ENCODE measurements at regions not wholly inside any gene's neighbourhood (a gene's known extent, or its start where the extent isn't known, plus 50 kb on each side); places are given as distances from the start of the nearest gene placed in this dataset.

DNA sequence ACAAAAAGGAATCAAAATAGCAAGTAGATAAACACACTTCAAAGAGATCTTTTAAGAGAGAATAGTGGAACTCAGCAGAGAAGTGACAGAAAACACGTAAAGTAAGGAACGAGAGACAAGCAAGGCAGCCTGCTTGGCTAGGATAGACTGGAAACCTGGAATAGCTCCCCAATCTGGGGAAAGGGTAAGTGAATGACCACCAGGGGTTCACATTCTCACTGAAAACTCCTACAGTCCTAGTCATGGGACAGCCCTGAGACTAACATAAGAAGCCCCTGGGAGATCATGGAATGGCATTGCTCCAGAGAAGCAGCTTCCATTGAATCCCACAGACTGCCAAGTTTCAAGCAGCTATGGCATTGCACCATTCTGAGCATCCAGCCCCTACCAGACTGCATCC is 363.6 kb upstream of the ARPP21 start:
- H3K27me3 ChIP-seq (replicated peaks in 1 of 7): no peaks in the 10 kb centered on the region
- no peak overlapping the region for H3K27ac ChIP-seq
- DNase-seq: no peak
- H3K36me3 ChIP-seq: no peaks in the 10 kb centered on the region
- TF ChIP-seq POLR2AphosphoS5 (IDR thresholded peaks at IDR 0.05): no peak
- TF ChIP-seq, protein P1, sequence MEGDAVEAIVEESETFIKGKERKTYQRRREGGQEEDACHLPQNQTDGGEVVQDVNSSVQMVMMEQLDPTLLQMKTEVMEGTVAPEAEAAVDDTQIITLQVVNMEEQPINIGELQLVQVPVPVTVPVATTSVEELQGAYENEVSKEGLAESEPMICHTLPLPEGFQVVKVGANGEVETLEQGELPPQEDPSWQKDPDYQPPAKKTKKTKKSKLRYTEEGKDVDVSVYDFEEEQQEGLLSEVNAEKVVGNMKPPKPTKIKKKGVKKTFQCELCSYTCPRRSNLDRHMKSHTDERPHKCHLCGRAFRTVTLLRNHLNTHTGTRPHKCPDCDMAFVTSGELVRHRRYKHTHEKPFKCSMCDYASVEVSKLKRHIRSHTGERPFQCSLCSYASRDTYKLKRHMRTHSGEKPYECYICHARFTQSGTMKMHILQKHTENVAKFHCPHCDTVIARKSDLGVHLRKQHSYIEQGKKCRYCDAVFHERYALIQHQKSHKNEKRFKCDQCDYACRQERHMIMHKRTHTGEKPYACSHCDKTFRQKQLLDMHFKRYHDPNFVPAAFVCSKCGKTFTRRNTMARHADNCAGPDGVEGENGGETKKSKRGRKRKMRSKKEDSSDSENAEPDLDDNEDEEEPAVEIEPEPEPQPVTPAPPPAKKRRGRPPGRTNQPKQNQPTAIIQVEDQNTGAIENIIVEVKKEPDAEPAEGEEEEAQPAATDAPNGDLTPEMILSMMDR (IDR thresholded peaks at IDR 0.05 in 8 of 11, conservative IDR thresholded peaks at IDR 0.05 in 3 of 11): no peak
- H3K4me1 ChIP-seq: no peaks in the 10 kb centered on the region
- H3K4me3 ChIP-seq: no peak overlapping the region
- 80 to 96% (median 92%) methylated on average over 2 of the region's 2 CpGs for WGBS, 5 donors
- peaks cover 0 to 50% (median 34%) of the 10 kb centered on the region in 8 donors for H3K9me3 ChIP-seq
- intact Hi-C loops (cut with DNase I; ENCODE audit: low total_unique reads): no loop called here

DNA sequence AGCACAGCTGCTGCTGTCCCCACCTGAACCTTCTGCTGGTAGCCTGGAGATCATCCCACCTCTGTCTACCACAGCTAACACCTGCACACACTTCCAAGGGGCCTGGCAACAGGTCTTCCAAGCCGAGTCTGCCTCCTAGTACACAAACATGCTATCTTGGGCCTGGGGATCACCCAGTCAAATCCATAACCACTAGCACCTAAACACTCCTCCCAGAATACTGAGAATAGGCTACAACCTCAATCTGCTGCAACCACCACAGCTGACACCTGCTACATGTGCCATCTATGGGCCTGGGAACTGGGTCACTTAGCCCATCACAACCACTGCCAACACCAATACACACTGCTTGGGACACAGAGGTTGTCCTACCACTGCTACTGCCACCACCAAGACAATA is 362.8 kb upstream of the ARPP21 start:
- Histone ChIP-seq H3K27me3 (replicated peaks in 1 of 7) (no peaks in the 10 kb centered on the region), H3K4me3 (no peak overlapping the region), H3K36me3 (no peaks in the 10 kb centered on the region), H3K9me3 (peaks cover 0 to 50% (median 34%) of the 10 kb centered on the region in 8 donors), H3K4me1 (no peaks in the 10 kb centered on the region), H3K27ac (no peak overlapping the region)
- no peak for DNase-seq
- TF ChIP-seq, protein P1 (IDR thresholded peaks at IDR 0.05 in 8 of 11, conservative IDR thresholded peaks at IDR 0.05 in 3 of 11): no peak
- TF ChIP-seq POLR2A (IDR thresholded peaks at IDR 0.05) (no peak), POLR2AphosphoS5 (IDR thresholded peaks at IDR 0.05) (no peak)
- 33 to 87% (median 64%) methylated on average over 1 of the region's 1 CpG for WGBS, 5 donors
- intact Hi-C loops (cut with DNase I; ENCODE audit: low total_unique reads): no loop called here

DNA sequence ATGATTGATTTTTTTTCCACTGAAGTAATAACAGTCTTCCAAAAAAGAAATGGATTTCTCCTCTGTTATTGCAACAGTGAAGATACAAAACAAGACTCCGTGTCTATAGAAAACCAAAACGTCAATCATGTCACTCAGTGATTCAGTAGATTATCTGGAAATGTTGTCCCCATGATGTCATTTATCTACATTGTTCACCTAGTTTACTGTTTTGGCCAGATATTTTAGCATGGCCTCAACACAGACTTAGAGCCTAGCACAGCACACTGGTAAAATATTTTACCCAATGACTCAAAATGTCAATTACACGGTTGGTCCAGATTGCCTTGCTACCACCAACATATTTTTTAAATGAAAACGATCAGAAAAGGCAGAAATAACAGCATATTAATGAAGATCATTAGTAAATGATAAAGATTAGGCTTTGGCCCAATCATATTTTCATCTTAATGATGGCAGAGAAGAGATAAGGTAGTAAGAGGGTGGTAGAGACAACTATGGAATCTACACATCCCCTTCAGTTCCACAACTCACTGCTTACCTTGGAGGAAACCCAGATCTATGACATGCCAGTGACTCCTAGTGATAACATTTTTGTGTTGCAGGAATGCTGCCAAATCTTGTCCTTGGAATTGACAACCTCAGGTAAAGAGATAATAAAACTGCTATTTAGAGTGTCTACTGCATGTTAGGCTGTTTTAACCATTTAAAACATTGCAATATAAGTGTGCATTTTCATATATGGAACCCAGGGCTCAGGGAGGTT is 347.7 kb upstream of the ARPP21 start:
- Histone ChIP-seq H3K27ac (no peak overlapping the region), H3K4me1 (no peaks in the 10 kb centered on the region), H3K36me3 (no peaks in the 10 kb centered on the region), H3K9me3 (peaks cover 0 to 4% (median 0%) of the 10 kb centered on the region in 8 donors), H3K4me3 (no peak overlapping the region), H3K27me3 (replicated peaks in 1 of 7) (no peaks in the 10 kb centered on the region)
- TF ChIP-seq, protein P1 (IDR thresholded peaks at IDR 0.05 in 8 of 11, conservative IDR thresholded peaks at IDR 0.05 in 3 of 11): no peak
- TF ChIP-seq POLR2A (IDR thresholded peaks at IDR 0.05) (no peak), POLR2AphosphoS5 (IDR thresholded peaks at IDR 0.05) (no peak)
- 68 to 77% (median 73%) methylated on average over 4 of the region's 4 CpGs for WGBS, 5 donors
- intact Hi-C loops (cut with DNase I; ENCODE audit: low total_unique reads): no loop called here
- no peak for DNase-seq

DNA sequence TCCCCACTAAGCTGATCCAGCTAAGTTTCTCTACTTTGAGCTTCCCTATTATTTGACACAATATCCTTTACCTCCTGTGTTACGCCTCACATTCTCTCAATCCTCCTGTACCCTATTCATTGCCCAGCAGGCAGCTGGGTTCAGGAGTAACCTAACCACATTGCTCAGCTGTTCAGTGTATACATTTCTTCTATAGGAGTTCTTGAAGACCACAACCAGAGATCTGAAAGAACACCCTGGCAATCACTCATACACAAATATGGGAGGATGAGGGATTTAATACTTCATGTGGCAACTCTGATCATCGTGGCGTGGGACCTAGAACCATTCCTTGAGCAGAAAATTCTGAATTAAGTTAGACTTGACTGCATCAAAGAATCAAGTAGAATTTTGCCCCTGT is 346.8 kb upstream of the ARPP21 start:
- no peak for DNase-seq
- H3K27me3 ChIP-seq (replicated peaks in 1 of 7): no peaks in the 10 kb centered on the region
- H3K4me3 ChIP-seq: no peak overlapping the region
- H3K9me3 ChIP-seq: peaks cover 0 to 4% (median 0%) of the 10 kb centered on the region in 8 donors
- no peaks in the 10 kb centered on the region for H3K36me3 ChIP-seq
- 77 to 93% (median 86%) methylated on average over 3 of the region's 3 CpGs for WGBS, 5 donors
- H3K4me1 ChIP-seq: no peaks in the 10 kb centered on the region
- no peak overlapping the region for H3K27ac ChIP-seq
- intact Hi-C loops (cut with DNase I; ENCODE audit: low total_unique reads): no loop called here
- TF ChIP-seq POLR2AphosphoS5 (IDR thresholded peaks at IDR 0.05) (no peak), POLR2A (IDR thresholded peaks at IDR 0.05) (no peak)
- TF ChIP-seq, protein P1 (IDR thresholded peaks at IDR 0.05 in 8 of 11, conservative IDR thresholded peaks at IDR 0.05 in 3 of 11): no peak

All from spleen (tissue), 11 donors.